ENCODE measurements at regions not wholly inside any gene's neighbourhood (a gene's known extent, or its start where the extent isn't known, plus 50 kb on each side); places are given as distances from the start of the nearest gene placed in this dataset.

DNA sequence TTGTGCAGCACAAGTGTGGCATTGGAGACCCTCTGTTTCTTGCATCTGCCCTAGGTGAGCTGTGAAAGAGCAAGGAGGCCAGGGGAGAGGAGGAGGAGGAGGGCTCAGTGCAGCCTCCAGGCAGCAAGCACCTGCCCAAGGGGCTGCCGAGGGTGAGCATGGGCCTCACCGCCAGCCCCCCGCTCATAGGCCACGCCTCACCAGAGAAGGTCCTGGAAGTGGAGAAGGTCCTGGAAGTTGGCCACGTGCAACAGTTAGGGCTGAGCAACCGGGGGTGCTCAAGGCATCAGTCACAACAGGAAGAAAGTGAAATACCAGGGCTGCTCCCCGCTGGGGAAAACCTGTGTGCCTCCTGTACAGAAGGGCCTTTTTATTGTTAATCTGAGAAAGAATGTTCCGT, 168.9 kb downstream of the TEX29 start:
- TF ChIP-seq CTCF (IDR thresholded peaks at IDR 0.05) (no peak), POLR2A (IDR thresholded peaks at IDR 0.05) (no peak)
